ENCODE measurements at regions not wholly inside any gene's neighbourhood (a gene's known extent, or its start where the extent isn't known, plus 50 kb on each side); places are given as distances from the start of the nearest gene placed in this dataset.

- TF ChIP-seq, protein P1, sequence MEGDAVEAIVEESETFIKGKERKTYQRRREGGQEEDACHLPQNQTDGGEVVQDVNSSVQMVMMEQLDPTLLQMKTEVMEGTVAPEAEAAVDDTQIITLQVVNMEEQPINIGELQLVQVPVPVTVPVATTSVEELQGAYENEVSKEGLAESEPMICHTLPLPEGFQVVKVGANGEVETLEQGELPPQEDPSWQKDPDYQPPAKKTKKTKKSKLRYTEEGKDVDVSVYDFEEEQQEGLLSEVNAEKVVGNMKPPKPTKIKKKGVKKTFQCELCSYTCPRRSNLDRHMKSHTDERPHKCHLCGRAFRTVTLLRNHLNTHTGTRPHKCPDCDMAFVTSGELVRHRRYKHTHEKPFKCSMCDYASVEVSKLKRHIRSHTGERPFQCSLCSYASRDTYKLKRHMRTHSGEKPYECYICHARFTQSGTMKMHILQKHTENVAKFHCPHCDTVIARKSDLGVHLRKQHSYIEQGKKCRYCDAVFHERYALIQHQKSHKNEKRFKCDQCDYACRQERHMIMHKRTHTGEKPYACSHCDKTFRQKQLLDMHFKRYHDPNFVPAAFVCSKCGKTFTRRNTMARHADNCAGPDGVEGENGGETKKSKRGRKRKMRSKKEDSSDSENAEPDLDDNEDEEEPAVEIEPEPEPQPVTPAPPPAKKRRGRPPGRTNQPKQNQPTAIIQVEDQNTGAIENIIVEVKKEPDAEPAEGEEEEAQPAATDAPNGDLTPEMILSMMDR (IDR thresholded peaks at IDR 0.05; ENCODE audit: control extremely low read depth in 1 of 3, insufficient read depth in 1 of 3, low read depth in 1 of 3, low read length in 3 of 3), result no peak
- no peak for TF ChIP-seq POLR2A (IDR thresholded peaks at IDR 0.05; ENCODE audit: control extremely low read depth in 1 of 2, low read depth in 2 of 2, low read length in 2 of 2)
- no peak for TF ChIP-seq RAD21 (IDR thresholded peaks at IDR 0.05 in 1 of 2, conservative IDR thresholded peaks at IDR 0.05 in 1 of 2; ENCODE audit: low read depth in 2 of 2, low read length in 2 of 2)
- no peak for TF ChIP-seq TAF7 (optimal IDR thresholded peaks at IDR 0.05; ENCODE audit: borderline replicate concordance, low read depth, low read length)
- TF ChIP-seq EP300 (IDR thresholded peaks at IDR 0.05; ENCODE audit: borderline replicate concordance in 1 of 2, low read depth in 2 of 2, low read length in 2 of 2), result no peak
- no peak for TF ChIP-seq POLR2AphosphoS5 (IDR thresholded peaks at IDR 0.05; ENCODE audit: low read depth, low read length)
- TF ChIP-seq ATF2 (IDR thresholded peaks at IDR 0.05; ENCODE audit: low read length), result no peak
- no peak for TF ChIP-seq EZH2 (IDR thresholded peaks at IDR 0.05; ENCODE audit: low read depth, low read length, severe bottlenecking)
- TF ChIP-seq RFX5 (IDR thresholded peaks at IDR 0.05; ENCODE audit: borderline replicate concordance, low read depth, low read length), result no peak
- no peak for TF ChIP-seq USF2 (IDR thresholded peaks at IDR 0.05; ENCODE audit: low read length)
- no peak for TF ChIP-seq NRF1 (IDR thresholded peaks at IDR 0.05; ENCODE audit: low read depth, low read length)
- no peak for TF ChIP-seq SP2 (IDR thresholded peaks at IDR 0.05; ENCODE audit: low read length)
- no peak for TF ChIP-seq JUND (IDR thresholded peaks at IDR 0.05; ENCODE audit: low read length)
- no peak for TF ChIP-seq YY1 (IDR thresholded peaks at IDR 0.05; ENCODE audit: low read depth, low read length)
Measured at GRCh38 chr18:52228166-52228565, 111.8 kb upstream of the DCC start.
